B cell (primary cell): ENCODE measurements at regions not wholly inside any gene's neighbourhood (a gene's known extent, or its start where the extent isn't known, plus 50 kb on each side); places are given as distances from the start of the nearest gene placed in this dataset.

ENCODE experiments used
- ATAC-seq: fragments of 200-7000 bp; cut with Tn5 transposase; one replicate; pipeline ENCODE4 v1.10.0; 2021; ENCODE audit warnings: low read depth, mild to moderate bottlenecking, moderate number of reproducible peaks, moderate library complexity
- CTCF ChIA-PET: fragments of 350-600 bp; sonication (Branson Sonifier 250); formaldehyde crosslinking; loops from one replicate; lab custom pipeline; 2021; ENCODE audit warnings: antibody characterized with exemption, inconsistent platforms; lab: Charles Lee
- POLR2A ChIA-PET: fragments of 350-600 bp; sonication (Branson Sonifier 250); formaldehyde crosslinking; loops from one replicate; lab custom pipeline; 2021; ENCODE audit warnings: antibody characterized with exemption; lab: Charles Lee
- DNase-seq: peaks from one replicate; pipeline ENCODE4 v3.0.0; 2013
- H2AFZ ChIP-seq: 2 replicates; pipeline ENCODE4 v1.6.1; 2012; ENCODE audit warnings: mild to moderate bottlenecking, low read depth, low read length; ENCODE audit not compliant: insufficient read depth, poor library complexity, severe bottlenecking
- H3K27ac ChIP-seq, 2 donors: 1 replicate in 1 of 2; 2 replicates in 1 of 2; pipeline ENCODE4 v1.5.1; 2012 to 2013; ENCODE audit warnings: low read length in 2 of 2, mild to moderate bottlenecking in 2 of 2, moderate library complexity in 1 of 2
- H3K27me3 ChIP-seq, 4 experiments: fragments of 200-600 bp in 1 of 4; sonication (generic) in 1 of 4; replicated peaks in 1 of 4; 1 replicate in 2 of 4; 2 replicates in 2 of 4; pipeline versions ENCODE4 v1.6.1 to v1.7.0; 2013 to 2016; ENCODE audit warnings: low read length in 3 of 4, mild to moderate bottlenecking in 2 of 4, mixed read lengths in 1 of 4, moderate library complexity in 1 of 4; ENCODE audit not compliant: insufficient read depth in 4 of 4, control insufficient read depth in 3 of 4; ENCODE audit errors: control extremely low read depth in 1 of 4
- H3K36me3 ChIP-seq, 2 experiments: replicated peaks in 1 of 2; 1 replicate in 1 of 2; 2 replicates in 1 of 2; pipeline versions ENCODE4 v1.6.1 to v1.7.1; 2013; ENCODE audit warnings: low read length in 1 of 2; ENCODE audit not compliant: insufficient read depth in 2 of 2, control insufficient read depth in 1 of 2; ENCODE audit errors: control extremely low read depth in 1 of 2, extremely low read depth in 1 of 2
- H3K4me1 ChIP-seq, 2 donors: fragments of 200-600 bp in 1 of 2; sonication (generic) in 1 of 2; 1 replicate in 1 of 2; 2 replicates in 1 of 2; pipeline versions ENCODE4 v1.5.1 to v1.6.1; 2013 to 2017; ENCODE audit warnings: low read length in 2 of 2; ENCODE audit not compliant: control insufficient read depth in 2 of 2, insufficient read depth in 2 of 2
- H3K4me2 ChIP-seq: replicated peaks from 2 replicates; pipeline ENCODE3; 2012; ENCODE audit warnings: mild to moderate bottlenecking, low read depth, low read length; ENCODE audit not compliant: poor library complexity, severe bottlenecking
- H3K4me3 ChIP-seq, 5 experiments: fragments of 200-600 bp in 1 of 5; sonication (generic) in 1 of 5; 1 replicate in 3 of 5; 2 replicates in 2 of 5; pipeline versions ENCODE4 v1.5.1 to v1.7.0; 2011 to 2016; ENCODE audit warnings: low read length in 4 of 5, mild to moderate bottlenecking in 4 of 5, low read depth in 2 of 5, control low read depth in 1 of 5, moderate library complexity in 1 of 5; ENCODE audit not compliant: insufficient read depth in 1 of 5; ENCODE audit errors: control extremely low read depth in 1 of 5, extremely low read depth in 1 of 5
- H3K79me2 ChIP-seq: fragments of 200-600 bp; sonication (generic); one replicate; pipeline ENCODE4 v1.6.0; 2016; ENCODE audit warnings: low read length; ENCODE audit not compliant: control insufficient read depth, insufficient read depth
- H3K9ac ChIP-seq: fragments of 200-600 bp; sonication (generic); 2 replicates; pipeline ENCODE4 v1.6.1; 2017; ENCODE audit warnings: mild to moderate bottlenecking, low read length, moderate library complexity
- H3K9me3 ChIP-seq, 3 donors: one replicate each; pipeline versions ENCODE4 v1.6.1 to v1.7.1; 2013; ENCODE audit warnings: low read length in 2 of 3; ENCODE audit not compliant: control insufficient read depth in 2 of 3, insufficient read depth in 1 of 3; ENCODE audit errors: control extremely low read depth in 1 of 3
- H4K20me1 ChIP-seq: 2 replicates; pipeline ENCODE4 v1.6.0; 2012; ENCODE audit warnings: mild to moderate bottlenecking, low read length; ENCODE audit not compliant: insufficient read depth, control insufficient read depth, poor library complexity, severe bottlenecking
- H3K27ac Mint-ChIP-seq: one replicate; pipeline ENCODE4 v1.8.0; 2021; ENCODE audit warnings: mixed read lengths
- H3K27me3 Mint-ChIP-seq: one replicate; pipeline ENCODE4 v1.8.0; 2021; ENCODE audit warnings: mixed read lengths
- H3K4me1 Mint-ChIP-seq: one replicate; pipeline ENCODE4 v1.8.0; 2021; ENCODE audit warnings: mixed read lengths
- H3K4me3 Mint-ChIP-seq: one replicate; pipeline ENCODE4 v1.8.0; 2021; ENCODE audit warnings: mixed read lengths
- H3K9me3 Mint-ChIP-seq: one replicate; pipeline ENCODE4 v1.8.0; 2022; ENCODE audit warnings: mixed read lengths; ENCODE audit not compliant: insufficient read depth
- EZH2 ChIP-seq: IDR thresholded peaks from 2 replicates; pipeline ENCODE4 v1.6.1; 2012; ENCODE audit warnings: borderline replicate concordance, low read depth, mild to moderate bottlenecking, moderate library complexity, low read length; ENCODE audit not compliant: insufficient read depth, poor library complexity, severe bottlenecking
- WGBS: methylation state at CpG from one replicate; pipeline ENCODE4 v1.1.5; 2013; ENCODE audit warnings: missing lambda C conversion rate; ENCODE audit not compliant: insufficient coverage; 5-methylcytosine and 5-hydroxymethylcytosine counted together
- intact Hi-C: fragments of 100-400 bp; cut with micrococcal nuclease; formaldehyde crosslinking; loops from one replicate; pipeline ENCODE4 v1.10.0; 2022
- TF ChIP-seq, protein P1 (sequence below): fragments of 200-600 bp; IDR thresholded peaks from one replicate; pipeline ENCODE4 v1.8.0; 2022; ENCODE audit warnings: antibody characterized with exemption, mild to moderate bottlenecking

DNA sequence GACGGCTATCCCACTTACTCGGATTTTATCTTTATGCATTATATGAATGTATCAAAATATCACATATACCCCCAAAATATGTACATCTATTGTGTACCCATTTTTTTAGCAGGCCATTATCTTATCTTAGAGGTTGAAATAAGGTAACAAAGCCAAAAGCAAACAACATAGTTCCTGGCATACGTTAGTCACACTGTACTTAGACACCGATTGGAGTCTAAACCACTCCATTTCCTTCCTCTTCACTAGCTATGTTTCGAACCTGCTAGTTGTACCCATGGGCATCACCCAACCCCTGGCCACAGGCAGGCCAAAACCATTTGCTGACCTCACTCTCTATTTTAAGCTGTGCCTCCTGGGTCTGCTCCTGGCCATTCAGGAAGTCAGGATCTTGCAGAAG lies 66.3 kb downstream of the GRIN2B start:
- Mint-ChIP-seq H3K27me3 (peaks cover 24% of the 10 kb centered on the region), H3K27ac (no peak overlapping the region), H3K4me1 (peaks cover 2% of the 10 kb centered on the region), H3K4me3 (no peak overlapping the region), H3K9me3 (peaks cover 2% of the 10 kb centered on the region)
- no peaks in the 10 kb centered on the region for H3K36me3 ChIP-seq
- H3K9ac ChIP-seq: no peak overlapping the region
- no peaks in the 10 kb centered on the region for H4K20me1 ChIP-seq
- H3K27ac ChIP-seq: no peak overlapping the region
- H3K79me2 ChIP-seq: no peaks in the 10 kb centered on the region
- no peak overlapping the region for H3K4me2 ChIP-seq
- DNase-seq (no peak), ATAC-seq (no peak)
- WGBS: 13% methylated on average over 3 of the region's 5 CpGs
- H3K9me3 ChIP-seq: no peaks in the 10 kb centered on the region
- H3K4me1 ChIP-seq: no peaks in the 10 kb centered on the region
- TF ChIP-seq, protein P1, sequence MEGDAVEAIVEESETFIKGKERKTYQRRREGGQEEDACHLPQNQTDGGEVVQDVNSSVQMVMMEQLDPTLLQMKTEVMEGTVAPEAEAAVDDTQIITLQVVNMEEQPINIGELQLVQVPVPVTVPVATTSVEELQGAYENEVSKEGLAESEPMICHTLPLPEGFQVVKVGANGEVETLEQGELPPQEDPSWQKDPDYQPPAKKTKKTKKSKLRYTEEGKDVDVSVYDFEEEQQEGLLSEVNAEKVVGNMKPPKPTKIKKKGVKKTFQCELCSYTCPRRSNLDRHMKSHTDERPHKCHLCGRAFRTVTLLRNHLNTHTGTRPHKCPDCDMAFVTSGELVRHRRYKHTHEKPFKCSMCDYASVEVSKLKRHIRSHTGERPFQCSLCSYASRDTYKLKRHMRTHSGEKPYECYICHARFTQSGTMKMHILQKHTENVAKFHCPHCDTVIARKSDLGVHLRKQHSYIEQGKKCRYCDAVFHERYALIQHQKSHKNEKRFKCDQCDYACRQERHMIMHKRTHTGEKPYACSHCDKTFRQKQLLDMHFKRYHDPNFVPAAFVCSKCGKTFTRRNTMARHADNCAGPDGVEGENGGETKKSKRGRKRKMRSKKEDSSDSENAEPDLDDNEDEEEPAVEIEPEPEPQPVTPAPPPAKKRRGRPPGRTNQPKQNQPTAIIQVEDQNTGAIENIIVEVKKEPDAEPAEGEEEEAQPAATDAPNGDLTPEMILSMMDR: no peak
- no peak for TF ChIP-seq EZH2
- no peak overlapping the region for H3K4me3 ChIP-seq
- CTCF ChIA-PET: no interaction called here
- intact Hi-C loops: no loop called here
- H3K27me3 ChIP-seq: peaks cover 0 to 6% (median 1%) of the 10 kb centered on the region in 4 experiments
- H2AFZ ChIP-seq: no peak overlapping the region
- POLR2A ChIA-PET: no interaction called here

DNA sequence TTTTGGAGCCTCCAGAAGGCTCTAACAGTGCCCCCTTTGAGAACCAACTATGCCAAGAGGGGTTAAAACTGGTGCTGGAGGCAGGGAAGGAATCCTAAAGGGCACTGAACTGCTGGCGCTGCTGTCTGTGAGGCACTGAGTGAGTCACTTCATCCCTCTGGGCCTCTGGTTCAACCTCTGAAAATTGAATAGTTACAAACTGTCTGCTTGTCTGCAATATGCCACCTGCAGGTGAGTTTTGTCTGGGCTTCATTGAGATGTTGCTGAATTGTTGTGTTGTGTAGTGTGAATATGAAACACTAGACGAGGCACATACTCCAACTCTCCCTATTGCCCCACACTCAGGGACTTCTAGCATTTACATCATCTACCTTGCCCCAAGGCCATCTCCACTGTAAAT lies 68.0 kb downstream of the GRIN2B start:
- ATAC-seq: no peak
- no peak overlapping the region for H2AFZ ChIP-seq
- whole genome bisulfite sequencing: 90% methylated on average over 1 of the region's 2 CpGs
- Mint-ChIP-seq H3K4me1 (no peaks in the 10 kb centered on the region), H3K27me3 (peaks cover 28% of the 10 kb centered on the region), H3K9me3 (peaks cover 2% of the 10 kb centered on the region), H3K27ac (no peak overlapping the region), H3K4me3 (no peak overlapping the region)
- no peak overlapping the region for H3K27ac ChIP-seq
- no peaks in the 10 kb centered on the region for H3K36me3 ChIP-seq
- H3K9ac ChIP-seq: no peak overlapping the region
- no peaks in the 10 kb centered on the region for H3K4me1 ChIP-seq
- POLR2A ChIA-PET: no interaction called here
- no peak overlapping the region for H3K4me2 ChIP-seq
- H3K79me2 ChIP-seq: no peaks in the 10 kb centered on the region
- H3K4me3 ChIP-seq: no peak overlapping the region
- CTCF ChIA-PET: no interaction called here
- intact Hi-C loops: no loop called here
- TF ChIP-seq EZH2: no peak
- TF ChIP-seq, protein P1: no peak
- H3K27me3 ChIP-seq: peaks cover 0 to 2% (median 0%) of the 10 kb centered on the region in 4 experiments
- H3K9me3 ChIP-seq: no peaks in the 10 kb centered on the region
- no peak for DNase-seq
- H4K20me1 ChIP-seq: no peaks in the 10 kb centered on the region
